SJCRH30 (cell line): ENCODE measurements at regions not wholly inside any gene's neighbourhood (a gene's known extent, or its start where the extent isn't known, plus 50 kb on each side); places are given as distances from the start of the nearest gene placed in this dataset.
"Not testable (repeated sequence)": the region's sequence is repeated elsewhere in the genome, so short reads cannot be mapped to it uniquely, and the experiment has no call there.

ENCODE experiments used
- DNase-seq, 2 experiments: peaks; one replicate each; pipeline ENCODE4 v3.0.0-alpha.2; 2015 to 2020
- H3K27ac ChIP-seq: fragments of 250-450 bp; sonication (Bioruptor Pico); 2 replicates; pipeline ENCODE4 v1.5.1; 2020; ENCODE audit warnings: mild to moderate bottlenecking, moderate library complexity
- H3K27me3 ChIP-seq: fragments of 250-450 bp; sonication (Bioruptor Pico); 2 replicates; pipeline ENCODE4 v1.5.1; 2020; ENCODE audit warnings: mild to moderate bottlenecking, moderate library complexity
- H3K36me3 ChIP-seq: fragments of 250-450 bp; sonication (Bioruptor Pico); 2 replicates; pipeline ENCODE4 v1.5.1; 2020; ENCODE audit warnings: mild to moderate bottlenecking, moderate library complexity
- H3K4me1 ChIP-seq: fragments of 250-450 bp; sonication (Bioruptor Pico); 2 replicates; pipeline ENCODE4 v1.5.1; 2020; ENCODE audit warnings: mild to moderate bottlenecking, moderate library complexity
- H3K4me3 ChIP-seq: fragments of 250-450 bp; sonication (Bioruptor Pico); 2 replicates; pipeline ENCODE4 v1.5.1; 2020; ENCODE audit warnings: mild to moderate bottlenecking, moderate library complexity
- H3K9me3 ChIP-seq: fragments of 250-450 bp; sonication (Bioruptor Pico); replicated peaks from 2 replicates; pipeline ENCODE4 v1.5.1; 2020; ENCODE audit warnings: mild to moderate bottlenecking, moderate library complexity

GRCh38 chr16:88274847-88275246 is 107.9 kb upstream of the ZNF469 start:
- Histone ChIP-seq H3K27ac (no peak overlapping the region), H3K27me3 (no peaks in the 10 kb centered on the region), H3K9me3 (no peaks in the 10 kb centered on the region), H3K4me1 (no peaks in the 10 kb centered on the region), H3K36me3 (no peaks in the 10 kb centered on the region), H3K4me3 (no peak overlapping the region)
- no peak for DNase-seq

GRCh38 chr16:88275336-88276122 is 107.2 kb upstream of the ZNF469 start:
- H3K4me3 ChIP-seq, H3K4me1 ChIP-seq, H3K27ac ChIP-seq, H3K9me3 ChIP-seq, DNase-seq, H3K36me3 ChIP-seq, H3K27me3 ChIP-seq: not testable (repeated sequence)

- not testable (repeated sequence) for H3K4me1 ChIP-seq, H3K27ac ChIP-seq, H3K27me3 ChIP-seq, DNase-seq, H3K4me3 ChIP-seq, H3K9me3 ChIP-seq, H3K36me3 ChIP-seq
Measured at GRCh38 chr16:88276123-88276588, 106.6 kb upstream of the ZNF469 start.

- Histone ChIP-seq H3K4me1 (no peaks in the 10 kb centered on the region), H3K4me3 (no peak overlapping the region), H3K9me3 (no peaks in the 10 kb centered on the region), H3K27ac (no peak overlapping the region), H3K27me3 (no peaks in the 10 kb centered on the region), H3K36me3 (no peaks in the 10 kb centered on the region)
- DNase-seq, result no peak
Measured at GRCh38 chr16:88276591-88276990, 106.2 kb upstream of the ZNF469 start.

- Histone ChIP-seq H3K4me1 (no peaks in the 10 kb centered on the region), H3K4me3 (no peak overlapping the region), H3K36me3 (no peaks in the 10 kb centered on the region), H3K27me3 (no peaks in the 10 kb centered on the region), H3K27ac (no peak overlapping the region), H3K9me3 (no peaks in the 10 kb centered on the region)
- DNase-seq, result no peak
Measured at GRCh38 chr16:88279998-88280397, 102.8 kb upstream of the ZNF469 start.

GRCh38 chr16:88281858-88282563 is 100.7 kb upstream of the ZNF469 start:
- H3K4me3 ChIP-seq, result no peak overlapping the region
- H3K9me3 ChIP-seq, result peaks cover 2% of the 10 kb centered on the region; the same call in 1 of the 2 replicates
- H3K4me1 ChIP-seq, result no peaks in the 10 kb centered on the region
- H3K27ac ChIP-seq, result no peak overlapping the region
- H3K27me3 ChIP-seq, result no peaks in the 10 kb centered on the region
- DNase-seq, result no peak
- no peaks in the 10 kb centered on the region for H3K36me3 ChIP-seq

- no peaks in the 10 kb centered on the region for H3K4me1 ChIP-seq
- H3K27ac ChIP-seq, result no peak overlapping the region
- H3K9me3 ChIP-seq, result peaks cover 4% of the 10 kb centered on the region; the same call in 1 of the 2 replicates
- H3K27me3 ChIP-seq, result no peaks in the 10 kb centered on the region
- H3K36me3 ChIP-seq, result no peaks in the 10 kb centered on the region
- DNase-seq, result no peak
- H3K4me3 ChIP-seq, result no peak overlapping the region
Measured at GRCh38 chr16:88282564-88283395, 100.0 kb upstream of the ZNF469 start.

GRCh38 chr16:88283596-88283995 is 99.2 kb upstream of the ZNF469 start:
- DNase-seq, result no peak
- Histone ChIP-seq H3K27ac (no peak overlapping the region), H3K9me3 (peaks cover 4% of the 10 kb centered on the region; the same call in 1 of the 2 replicates), H3K27me3 (no peaks in the 10 kb centered on the region), H3K4me1 (no peaks in the 10 kb centered on the region), H3K36me3 (no peaks in the 10 kb centered on the region), H3K4me3 (no peak overlapping the region)

- Histone ChIP-seq H3K9me3 (peaks cover 4% of the 10 kb centered on the region; the same call in 1 of the 2 replicates), H3K27me3 (no peaks in the 10 kb centered on the region), H3K4me3 (no peak overlapping the region), H3K4me1 (no peaks in the 10 kb centered on the region), H3K36me3 (no peaks in the 10 kb centered on the region), H3K27ac (no peak overlapping the region)
- no peak for DNase-seq
Measured at GRCh38 chr16:88284101-88284500, 98.7 kb upstream of the ZNF469 start.

- H3K4me1 ChIP-seq, result no peaks in the 10 kb centered on the region
- H3K4me3 ChIP-seq, result no peak overlapping the region
- H3K27me3 ChIP-seq, result no peaks in the 10 kb centered on the region
- no peaks in the 10 kb centered on the region for H3K36me3 ChIP-seq
- peaks cover 4% of the 10 kb centered on the region; the same call in 1 of the 2 replicates for H3K9me3 ChIP-seq
- H3K27ac ChIP-seq, result no peak overlapping the region
- DNase-seq, result no peak
Measured at GRCh38 chr16:88284626-88285513, 97.9 kb upstream of the ZNF469 start.

- no peak overlapping the region for H3K27ac ChIP-seq
Measured at GRCh38 chr16:88285514-88285822, 97.3 kb upstream of the ZNF469 start.

GRCh38 chr16:88286301-88286923 is 96.3 kb upstream of the ZNF469 start:
- Histone ChIP-seq H3K36me3 (no peaks in the 10 kb centered on the region), H3K4me1 (no peaks in the 10 kb centered on the region), H3K27ac (no peak overlapping the region), H3K4me3 (no peak overlapping the region), H3K9me3 (peaks cover 4% of the 10 kb centered on the region; the same call in 1 of the 2 replicates), H3K27me3 (no peaks in the 10 kb centered on the region)
- no peak for DNase-seq

More at GRCh38 chr16:88285514-88285822, 97.3 kb upstream of the ZNF469 start:
- DNase-seq, result no peak
- Histone ChIP-seq H3K4me3 (no peak overlapping the region), H3K4me1 (no peaks in the 10 kb centered on the region), H3K27me3 (no peaks in the 10 kb centered on the region), H3K9me3 (peaks cover 4% of the 10 kb centered on the region; the same call in 1 of the 2 replicates), H3K36me3 (no peaks in the 10 kb centered on the region)

GRCh38 chr16:88287219-88287618 is 95.5 kb upstream of the ZNF469 start:
- Histone ChIP-seq H3K27ac (no peak overlapping the region), H3K27me3 (no peaks in the 10 kb centered on the region), H3K9me3 (peaks cover 4% of the 10 kb centered on the region; the same call in 1 of the 2 replicates), H3K4me3 (no peak overlapping the region), H3K4me1 (no peaks in the 10 kb centered on the region), H3K36me3 (no peaks in the 10 kb centered on the region)
- no peak for DNase-seq

- H3K27ac ChIP-seq, result no peak overlapping the region
- H3K36me3 ChIP-seq, result no peaks in the 10 kb centered on the region
- H3K4me3 ChIP-seq, result no peak overlapping the region
- no peaks in the 10 kb centered on the region for H3K4me1 ChIP-seq
- H3K9me3 ChIP-seq, result peaks cover 4% of the 10 kb centered on the region; the same call in 1 of the 2 replicates
- no peaks in the 10 kb centered on the region for H3K27me3 ChIP-seq
- no peak for DNase-seq
Measured at GRCh38 chr16:88288303-88288702, 94.5 kb upstream of the ZNF469 start.
